HG02678 (cell line): ENCODE measurements at regions not wholly inside any gene's neighbourhood (a gene's known extent, or its start where the extent isn't known, plus 50 kb on each side); places are given as distances from the start of the nearest gene placed in this dataset.
"Not testable (repeated sequence)": the region's sequence is repeated elsewhere in the genome, so short reads cannot be mapped to it uniquely, and the experiment has no call there.

Experiments
- ATAC-seq: cut with Tn5 transposase; IDR thresholded peaks from one replicate; pipeline ENCODE4 v1.9.1; 2021; ENCODE audit warnings: mild to moderate bottlenecking, moderate library complexity; ENCODE audit not compliant: unreplicated experiment

DNA sequence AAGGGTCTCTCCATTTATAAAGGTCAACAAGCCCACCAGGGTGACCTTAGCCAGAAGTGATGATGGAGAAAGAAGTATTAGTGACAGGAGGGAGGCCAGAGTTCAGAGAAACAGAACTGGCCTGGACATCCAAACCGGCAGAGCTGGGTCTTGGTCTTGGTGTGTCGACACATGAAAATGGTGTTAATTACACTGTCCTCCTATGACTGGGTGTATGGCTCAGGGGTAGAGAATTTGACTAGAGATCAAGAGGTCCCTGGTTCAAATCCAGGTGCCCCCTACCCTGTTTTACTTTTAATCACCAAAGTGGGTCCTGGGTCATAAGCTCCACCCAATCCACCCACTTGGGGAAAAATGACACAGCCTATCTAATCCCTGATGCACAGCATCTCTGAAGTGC, 110.6 kb upstream of the ZNF746 start:
- no peak for ATAC-seq

DNA sequence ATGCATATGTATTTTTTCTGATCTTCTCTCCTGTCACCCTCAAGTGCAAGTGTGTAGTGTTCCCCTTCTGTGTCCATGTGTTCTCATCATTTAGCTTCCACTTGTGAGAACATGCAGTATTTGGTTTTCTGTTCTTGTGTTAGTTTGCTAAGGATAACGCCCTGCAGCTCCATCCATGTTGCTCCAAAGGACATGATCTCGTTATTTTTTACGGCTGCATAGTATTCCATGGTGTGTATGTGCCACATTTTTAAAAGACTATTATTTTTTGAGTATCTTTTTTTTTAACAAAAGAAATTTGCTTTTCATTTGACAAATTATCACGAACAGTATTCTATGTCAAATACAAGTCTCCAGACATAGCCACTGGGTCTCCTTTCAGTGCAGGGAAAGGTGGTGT, 110.1 kb upstream of the ZNF746 start:
- no peak for ATAC-seq

DNA sequence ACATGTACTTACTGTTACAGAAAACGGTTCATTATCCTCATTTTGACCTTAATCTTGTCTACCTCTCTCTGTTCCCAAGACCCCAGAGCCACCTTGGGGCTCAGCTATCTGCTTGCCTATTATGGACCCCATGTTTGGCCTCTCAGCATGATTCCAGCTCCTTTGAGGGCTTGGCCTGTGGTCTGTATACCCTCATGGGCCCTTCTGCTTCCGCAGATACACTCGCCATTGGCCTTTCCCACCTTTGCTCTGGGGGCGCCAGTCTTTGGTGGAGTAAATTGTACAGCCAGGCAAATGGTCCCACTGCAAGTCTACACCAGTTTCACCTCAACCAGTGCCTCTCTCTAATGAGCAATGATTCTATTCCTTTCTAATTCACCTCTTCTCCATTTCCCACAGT, 109.2 kb upstream of the ZNF746 start:
- no peak for ATAC-seq

DNA sequence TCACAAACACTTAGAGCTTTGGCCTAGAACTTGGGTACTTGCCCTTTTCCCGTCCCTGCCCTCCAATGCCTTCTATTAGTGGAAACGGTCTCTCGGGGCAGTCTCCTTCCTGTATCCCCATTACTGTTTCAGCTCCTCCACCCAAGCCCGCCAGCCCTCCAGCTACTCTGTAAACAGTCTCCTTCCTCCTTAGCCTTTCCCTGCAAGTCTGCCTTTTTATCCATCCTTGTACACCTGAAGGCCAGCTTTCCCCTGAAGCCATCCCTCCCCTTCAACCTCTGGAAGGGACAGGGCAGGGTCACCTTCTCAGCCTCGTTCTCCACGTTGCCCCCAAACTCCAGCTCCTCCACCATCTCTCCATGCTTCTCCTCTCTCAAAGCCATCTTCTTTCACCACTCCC, 108.1 kb upstream of the ZNF746 start:
- no peak for ATAC-seq

DNA sequence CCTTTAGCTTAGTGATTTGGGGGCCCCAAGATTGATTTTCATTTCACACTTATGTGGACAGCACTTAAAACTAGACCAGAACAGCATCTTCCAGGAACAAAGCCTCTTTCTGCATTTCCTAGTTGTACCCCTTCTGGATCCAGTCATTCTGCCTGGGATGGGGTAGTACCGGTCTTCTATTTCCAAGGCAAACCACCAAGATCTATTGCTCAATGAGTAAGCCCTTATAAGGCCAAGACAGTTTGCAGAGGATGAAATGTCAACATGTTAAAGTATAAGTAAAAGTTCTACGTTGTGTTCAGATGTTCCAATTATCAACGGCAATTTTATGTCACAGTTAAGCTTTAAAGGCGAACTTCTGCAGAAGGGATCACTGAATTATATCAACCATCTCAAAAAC, 106.9 kb upstream of the ZNF746 start:
- ATAC-seq = no peak

DNA sequence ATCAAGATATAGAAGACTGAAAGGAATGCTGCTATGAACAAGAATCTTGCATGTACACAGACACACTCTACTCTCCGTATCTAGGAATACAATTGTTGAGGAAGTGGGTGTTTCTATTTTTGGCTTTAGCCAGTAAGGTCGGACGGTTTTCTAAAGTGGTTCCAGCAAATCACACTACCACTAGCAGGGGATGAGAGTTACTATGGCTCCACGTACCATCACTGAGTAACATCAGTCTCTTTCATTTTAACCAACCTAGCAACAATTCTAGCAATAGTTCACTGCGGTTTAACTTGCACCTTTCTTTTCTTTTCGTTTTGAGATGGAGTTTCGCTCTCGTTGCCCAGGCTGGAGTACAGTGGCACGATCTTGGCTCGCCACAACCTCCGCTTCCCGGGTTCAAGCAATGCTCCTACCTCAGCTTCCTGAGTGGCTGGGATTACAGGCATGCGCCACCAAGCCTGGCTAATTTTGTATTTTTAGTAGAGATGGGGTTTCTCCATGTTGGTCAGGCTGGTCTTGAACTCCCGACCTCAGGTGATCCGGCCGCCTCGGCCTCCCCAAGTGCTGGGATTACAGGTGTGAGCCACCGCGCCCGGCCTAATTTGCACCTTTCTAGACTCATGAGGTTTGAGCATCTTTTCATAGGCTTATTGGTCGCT, 103.2 kb upstream of the ZNF746 start:
- ATAC-seq = peak; percentile 92

DNA sequence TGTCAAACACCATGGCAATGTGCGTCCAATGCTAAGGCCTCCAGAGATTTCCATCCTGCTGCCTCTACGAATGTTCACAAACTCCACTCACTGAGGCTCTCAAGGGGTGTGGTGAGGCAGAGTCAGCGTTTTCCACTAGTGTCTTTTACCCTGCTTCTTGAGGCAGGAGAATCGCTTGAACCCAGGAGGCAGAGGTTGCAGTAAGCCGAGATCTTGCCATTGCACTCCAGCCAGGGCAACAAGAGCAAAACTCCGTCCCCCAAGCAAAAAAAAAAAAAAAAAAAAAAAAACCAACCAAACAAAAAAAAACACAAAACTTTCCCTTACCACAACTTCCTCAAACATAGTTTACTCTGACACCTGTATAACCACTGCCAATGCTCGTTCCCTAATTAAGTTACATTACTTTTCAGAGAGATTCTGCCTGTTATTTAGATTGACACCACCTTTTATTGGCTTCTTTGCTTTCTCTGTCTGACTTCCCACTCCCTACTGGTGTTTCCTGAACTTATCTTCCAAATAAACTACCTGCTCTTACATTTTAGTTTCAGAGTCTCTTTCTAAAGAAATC, 102.1 kb upstream of the ZNF746 start:
- ATAC-seq = peak; percentile 36

DNA sequence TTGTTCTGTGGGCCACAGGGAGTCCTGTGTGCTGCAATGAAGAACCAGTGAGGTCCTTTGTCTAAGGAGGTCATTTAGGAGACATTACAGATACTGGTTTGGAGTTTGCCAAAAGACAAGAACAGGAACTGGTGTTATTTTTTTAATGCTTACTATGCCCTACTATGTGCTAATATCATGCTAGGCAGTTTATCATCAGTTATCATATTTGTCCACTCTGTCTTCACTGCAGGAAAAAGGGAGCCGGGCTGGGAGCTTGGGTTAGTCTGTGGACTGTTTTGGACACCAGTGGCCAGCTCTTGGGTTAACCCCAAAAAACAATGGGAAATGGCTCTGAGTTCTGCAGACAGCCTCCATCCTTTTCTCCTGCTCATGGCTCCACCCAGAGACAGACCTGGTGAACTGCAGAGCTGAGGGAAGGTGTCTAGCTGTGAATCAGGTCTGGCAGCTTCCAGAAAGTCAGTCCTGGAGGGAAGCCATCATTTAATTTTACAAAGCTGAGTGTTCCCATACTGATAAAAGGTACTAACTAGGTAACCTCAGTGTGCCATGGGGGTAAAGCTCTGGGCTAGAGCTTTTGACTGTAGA, 101.2 kb upstream of the ZNF746 start:
- no peak for ATAC-seq

DNA sequence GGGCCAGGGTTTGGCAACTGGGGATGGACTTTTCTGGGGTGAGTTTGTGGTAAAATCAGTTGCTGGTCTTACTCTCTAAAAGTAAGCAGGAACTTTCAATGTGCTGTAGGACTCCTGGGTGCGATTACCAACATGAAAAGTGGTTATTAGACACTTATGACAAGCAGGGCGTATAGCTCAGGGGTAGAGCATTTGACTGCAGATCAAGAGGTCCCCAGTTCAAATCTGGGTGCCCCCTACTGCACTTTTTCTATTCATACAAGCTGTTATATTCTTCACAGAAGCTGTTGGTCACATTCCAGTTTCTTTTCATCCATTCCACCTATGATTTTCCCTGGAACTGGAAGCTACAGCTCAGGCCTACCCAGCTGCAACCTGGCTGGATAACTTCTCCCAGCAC, 100.2 kb upstream of the ZNF746 start:
- not testable (repeated sequence) for ATAC-seq

DNA sequence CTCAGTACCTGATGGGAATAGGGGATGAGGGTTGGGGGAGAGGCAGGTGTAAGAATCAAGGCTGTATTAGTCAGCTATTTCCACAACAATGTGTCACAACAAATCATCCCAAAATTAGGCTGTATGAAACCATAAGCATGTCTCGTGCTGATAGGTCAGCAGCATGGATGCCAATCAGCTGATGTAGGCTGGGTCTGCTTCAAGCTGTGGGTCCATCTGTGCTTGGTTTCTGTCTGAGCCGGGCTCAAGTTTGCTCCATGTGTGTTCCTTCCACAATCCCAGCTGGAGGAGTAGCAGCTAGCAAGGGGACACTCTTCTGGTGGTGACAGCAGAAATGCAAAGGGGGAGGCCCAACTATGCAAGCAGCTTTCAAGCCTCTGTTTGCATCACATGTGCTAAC, 97.9 kb upstream of the ZNF746 start:
- no peak for ATAC-seq

DNA sequence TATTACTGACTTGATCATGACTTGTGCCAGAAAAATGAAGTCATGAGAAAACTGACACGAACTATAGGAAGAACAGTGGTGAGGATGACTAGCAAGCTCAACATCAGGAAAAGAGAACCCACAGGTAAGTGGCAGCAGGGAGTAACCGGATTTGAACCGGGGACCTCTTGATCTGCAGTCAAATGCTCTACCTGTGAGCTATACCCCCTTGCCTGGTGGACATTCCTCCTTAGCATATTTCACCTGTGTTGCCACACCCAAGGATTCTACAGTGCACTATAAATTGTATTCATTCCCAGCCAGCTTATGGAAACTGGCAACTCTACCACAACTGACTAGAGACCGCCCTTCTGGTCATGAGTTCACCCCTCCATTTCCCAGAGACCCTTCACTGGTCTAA, 97.5 kb upstream of the ZNF746 start:
- no peak for ATAC-seq

DNA sequence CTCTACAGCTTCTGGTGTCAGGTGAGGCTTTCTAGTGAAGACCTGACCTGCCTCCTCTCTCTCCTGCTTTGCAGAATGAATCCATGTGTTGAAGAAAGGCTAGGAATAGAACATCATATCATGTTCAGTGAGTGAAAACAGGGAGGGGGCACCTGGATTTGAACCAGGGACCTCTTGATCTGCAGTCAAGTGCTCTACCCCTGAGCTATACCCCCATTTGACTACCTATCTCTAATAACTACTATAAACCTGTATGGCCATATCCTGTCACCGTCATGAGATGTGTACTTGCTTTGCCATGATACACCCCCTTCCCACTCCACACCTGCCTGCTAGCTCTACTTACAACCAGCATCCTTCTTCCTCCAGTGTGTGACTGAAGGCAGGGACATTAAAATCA, 91.3 kb upstream of the ZNF746 start:
- ATAC-seq = no peak

DNA sequence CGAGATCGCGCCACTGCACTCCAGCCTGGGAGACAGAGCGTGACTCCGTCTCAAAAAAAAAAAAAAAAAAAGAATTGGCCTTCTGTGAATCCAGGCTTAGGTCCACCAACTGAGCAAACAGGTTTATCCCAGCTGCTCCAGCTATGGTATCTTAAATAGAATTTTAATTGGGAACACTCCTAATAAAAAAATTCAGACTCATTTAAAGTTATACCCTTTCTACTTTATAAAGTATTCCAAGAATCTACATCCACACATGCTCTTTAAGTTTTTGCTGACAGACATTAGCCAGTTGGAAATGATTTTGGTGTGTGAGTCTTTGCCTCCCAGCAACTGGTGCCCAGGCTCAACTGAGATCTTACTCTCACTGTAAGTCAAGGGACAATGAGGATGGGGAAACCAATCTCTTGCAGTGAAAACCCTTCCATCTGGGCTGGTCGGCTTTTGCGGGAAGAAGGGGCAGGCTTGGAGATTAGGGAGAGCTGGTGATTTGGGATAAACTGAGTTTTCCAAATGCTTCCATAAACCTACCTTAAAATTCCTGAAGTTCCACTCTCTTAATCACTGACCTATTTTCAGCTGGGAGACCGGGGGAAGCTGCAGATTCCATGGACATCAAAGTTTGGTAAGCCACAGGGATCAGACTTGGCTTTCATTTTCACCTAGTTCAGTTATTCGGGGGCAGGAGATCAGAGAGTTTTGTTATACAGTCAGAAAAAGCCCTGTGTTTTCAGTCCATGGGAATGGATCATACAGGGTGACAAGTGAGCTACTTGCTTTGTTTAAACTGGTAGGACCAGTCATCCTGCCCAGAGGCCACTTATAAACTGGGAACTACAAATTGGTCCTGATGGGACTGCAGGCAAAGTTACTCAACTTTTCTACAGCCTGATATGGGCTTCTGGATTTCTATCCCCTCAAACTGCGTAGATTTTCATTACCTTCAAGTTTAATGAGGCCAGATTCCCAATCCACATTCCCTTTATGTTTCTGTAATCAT, 89.3 kb upstream of the ZNF746 start:
- no peak for ATAC-seq

DNA sequence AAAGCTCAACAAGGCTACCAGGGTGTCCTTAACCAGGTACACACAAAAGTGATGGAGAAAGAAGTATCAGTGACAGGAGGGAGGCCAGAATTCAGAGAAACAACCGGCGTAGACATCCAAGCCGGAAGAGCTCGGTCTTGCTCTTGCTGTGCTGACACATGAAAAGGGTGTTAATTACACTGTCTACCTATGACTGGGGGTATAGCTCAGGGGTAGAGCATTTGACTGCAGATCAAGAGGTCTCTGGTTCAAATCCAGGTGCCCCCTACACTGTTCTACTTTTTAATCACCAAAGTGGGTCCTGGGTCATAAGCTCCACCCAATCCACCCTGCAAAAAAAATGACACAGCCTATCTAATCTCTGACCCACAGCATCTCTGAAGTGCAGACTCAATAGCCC, 86.9 kb upstream of the ZNF746 start:
- ATAC-seq = no peak

DNA sequence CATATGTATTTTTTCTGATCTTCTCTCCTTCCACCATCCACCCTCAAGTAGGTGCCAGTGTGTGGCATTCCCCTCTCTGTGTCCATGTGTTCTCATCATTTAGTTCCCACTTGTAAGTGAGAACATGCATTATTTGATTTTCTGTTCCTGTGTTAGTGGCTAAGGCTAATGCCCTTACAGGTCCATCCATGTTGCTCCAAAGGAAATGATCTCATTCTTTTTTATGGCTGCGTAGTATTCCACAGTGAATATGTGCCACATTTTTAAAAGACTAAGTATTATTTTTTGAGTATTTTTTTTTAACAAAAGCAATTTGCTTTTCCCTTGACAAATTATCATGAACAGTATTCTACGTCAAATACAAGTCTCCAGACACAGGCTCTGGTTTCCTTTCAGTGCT, 86.4 kb upstream of the ZNF746 start:
- ATAC-seq = no peak

DNA sequence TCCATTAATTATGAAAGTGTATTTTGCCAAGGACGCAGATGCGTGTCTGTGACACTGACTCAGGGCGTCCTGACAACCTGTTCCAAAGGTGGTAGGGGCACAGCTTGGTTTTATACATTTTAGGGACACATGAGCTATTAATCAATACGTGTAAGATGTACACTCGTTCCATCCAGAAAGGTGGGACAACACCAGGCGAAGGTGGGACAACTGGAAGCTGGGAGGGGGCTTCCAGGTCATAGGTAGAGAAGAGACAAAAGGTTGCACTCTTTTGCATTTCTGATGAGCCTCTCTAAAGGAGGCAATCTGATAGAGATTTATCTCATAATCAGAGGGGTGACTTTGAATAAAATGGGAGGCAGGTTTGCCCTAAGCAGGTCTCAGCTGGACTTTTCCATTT, 82.7 kb upstream of the ZNF746 start:
- no peak for ATAC-seq

DNA sequence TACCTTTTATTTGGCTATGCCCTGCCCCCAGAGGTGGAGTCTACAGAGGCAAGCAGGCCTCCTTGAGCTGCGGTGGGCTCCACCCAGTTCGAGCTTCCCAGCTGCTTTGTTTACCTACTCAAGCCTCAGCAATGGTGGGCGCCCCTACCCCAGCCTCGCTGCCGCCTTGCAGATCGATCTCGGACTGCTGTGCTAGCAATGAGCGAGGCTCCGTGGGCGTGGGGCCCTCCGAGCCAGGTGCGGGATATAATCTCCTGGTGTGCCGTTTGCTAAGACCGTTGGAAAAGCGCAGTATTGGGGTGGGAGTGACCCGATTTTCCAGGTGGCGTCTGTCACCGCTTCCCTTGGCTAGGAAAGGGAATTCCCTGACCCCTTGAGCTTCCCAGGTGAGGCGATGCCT, 81.8 kb upstream of the ZNF746 start:
- ATAC-seq = not testable (repeated sequence)

DNA sequence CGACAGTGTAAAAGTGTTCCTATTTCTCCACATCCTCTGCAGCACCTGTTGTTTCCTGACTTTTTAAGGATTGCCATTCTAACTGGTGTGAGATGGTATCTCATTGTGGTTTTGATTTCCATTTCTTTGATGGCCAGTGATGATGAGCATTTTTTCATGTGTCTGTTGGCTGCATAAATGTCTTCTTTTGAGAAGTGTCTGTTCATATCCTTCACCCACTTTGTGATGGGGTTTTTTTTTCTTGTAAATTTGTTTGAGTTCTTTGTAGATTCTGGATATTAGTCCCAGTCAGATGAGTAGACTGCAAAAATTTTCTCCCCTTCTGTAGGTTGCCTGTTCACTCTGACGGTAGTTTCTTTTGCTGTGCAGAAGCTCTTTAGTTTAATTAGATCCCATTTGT, 76.8 kb upstream of the ZNF746 start:
- not testable (repeated sequence) for ATAC-seq

DNA sequence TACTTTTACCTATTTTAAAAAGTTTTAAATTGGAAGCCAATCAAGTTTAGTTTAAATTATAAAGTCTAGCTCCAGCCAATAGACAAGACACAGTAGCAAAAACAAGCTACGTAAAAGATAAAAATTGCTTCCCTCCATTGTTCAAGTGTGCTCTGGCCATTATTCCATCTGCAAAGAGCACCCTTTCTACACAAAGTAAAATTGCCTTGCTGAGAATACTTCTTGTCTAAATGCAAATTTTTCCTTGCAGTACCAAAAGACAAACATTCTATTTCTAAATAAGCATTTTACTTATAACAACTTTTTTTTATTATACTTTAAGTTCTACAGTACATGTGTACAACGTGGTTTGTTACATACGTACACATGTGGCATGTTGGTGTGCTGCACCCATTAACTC, 75.9 kb upstream of the ZNF746 start:
- no peak for ATAC-seq

DNA sequence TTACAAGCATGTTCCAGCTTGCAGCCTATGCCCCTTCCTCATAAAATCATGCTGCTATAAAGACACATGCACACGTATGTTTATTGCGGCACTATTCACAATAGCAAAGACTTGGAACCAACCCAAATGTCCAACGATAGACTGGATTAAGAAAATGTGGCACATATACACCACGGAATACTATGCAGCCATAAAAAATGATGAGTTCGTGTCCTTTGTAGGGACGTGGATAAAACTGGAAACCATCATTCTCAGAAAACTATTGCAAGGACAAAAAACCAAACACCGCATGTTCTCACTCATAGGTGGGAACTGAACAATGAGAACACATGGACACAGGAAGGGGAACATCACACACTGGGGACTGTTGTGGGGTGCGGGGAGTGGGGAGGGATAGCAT, 75.3 kb upstream of the ZNF746 start:
- ATAC-seq = not testable (repeated sequence)

DNA sequence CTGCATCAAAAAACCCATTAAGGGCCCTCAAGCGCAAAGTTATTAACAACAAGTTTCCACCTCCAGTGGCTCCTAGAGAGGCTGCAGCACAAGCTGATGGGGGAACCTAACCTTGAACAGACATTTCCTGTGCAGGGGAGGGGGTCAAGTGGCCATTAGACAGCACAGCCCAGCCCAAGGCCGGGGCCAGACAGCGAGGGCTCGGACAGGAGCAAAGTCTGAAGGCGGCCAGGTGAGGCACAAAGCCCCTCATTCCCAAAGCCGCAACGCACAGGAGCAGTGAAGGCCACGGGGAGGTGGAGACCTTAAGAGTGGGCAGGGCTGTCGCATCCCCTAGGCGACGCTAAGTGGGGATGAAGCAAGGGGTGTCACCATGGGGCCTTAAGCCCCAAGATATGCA, 73.2 kb upstream of the ZNF746 start:
- ATAC-seq = no peak
